Sigmoid colon (tissue), 6 donors: ENCODE measurements at regions not wholly inside any gene's neighbourhood (a gene's known extent, or its start where the extent isn't known, plus 50 kb on each side); places are given as distances from the start of the nearest gene placed in this dataset.

ENCODE experiments used
- DNase-seq: peaks from one replicate; pipeline ENCODE4 v3.0.0-alpha.2; 2019
- H3K27ac ChIP-seq, 4 donors: fragments of 200-600 bp; sonication (generic); one replicate each; pipeline ENCODE4 v1.5.1; 2016 to 2019; ENCODE audit warnings: mild to moderate bottlenecking in 1 of 4
- H3K27me3 ChIP-seq, 3 donors: fragments of 200-600 bp; sonication (generic); one replicate each; pipeline ENCODE4 v1.5.1; 2019; ENCODE audit warnings: mild to moderate bottlenecking in 1 of 3
- H3K36me3 ChIP-seq, 4 donors: fragments of 200-600 bp; sonication (generic); one replicate each; pipeline ENCODE4 v1.5.1; 2016 to 2019
- H3K4me1 ChIP-seq, 4 donors: fragments of 200-600 bp; sonication (generic); one replicate each; pipeline ENCODE4 v1.5.1; 2017 to 2019
- H3K4me3 ChIP-seq, 4 donors: fragments of 200-600 bp; sonication (generic); one replicate each; pipeline ENCODE4 v1.5.1; 2017 to 2019; ENCODE audit warnings: mild to moderate bottlenecking in 2 of 4, moderate library complexity in 1 of 4
- H3K9me3 ChIP-seq, 4 donors: fragments of 200-600 bp in 3 of 4; sonication (generic) in 3 of 4; one replicate each; pipeline versions ENCODE4 v1.5.1 to v1.6.1; 2013 to 2019
- EP300 ChIP-seq, 4 donors: sonication (generic); formaldehyde crosslinking; IDR thresholded peaks; one replicate each; pipeline ENCODE4 v1.6.1; 2017; ENCODE audit warnings: antibody characterized with exemption in 4 of 4
- POLR2A ChIP-seq, 2 donors: fragments of 450-650 bp; IDR thresholded peaks; one replicate each; pipeline ENCODE4 v1.6.1; 2016; ENCODE audit warnings: antibody characterized with exemption in 2 of 2, mild to moderate bottlenecking in 2 of 2, moderate library complexity in 2 of 2
- POLR2AphosphoS5 ChIP-seq, 4 donors: sonication (generic); formaldehyde crosslinking; IDR thresholded peaks; one replicate each; pipeline ENCODE4 v1.6.1; 2017; ENCODE audit warnings: antibody characterized with exemption in 4 of 4
- WGBS, 2 donors: extraction: QIAGEN DNeasy Blood & Tissue Kit; methylation state at CpG; one replicate each; pipeline ENCODE4 v1.1.7; 2013; 5-methylcytosine and 5-hydroxymethylcytosine counted together
- intact Hi-C: fragments of 100-400 bp; cut with DNase I; formaldehyde crosslinking; loops from one replicate; pipeline ENCODE4 v1.15.1; 2023
- TF ChIP-seq, protein P1 (sequence below), 4 experiments: fragments of 450-650 bp in 3 of 4; fragments of 200-600 bp in 1 of 4; IDR thresholded peaks; one replicate each; pipeline ENCODE4 v1.5.1; 2016 to 2019; ENCODE audit warnings: antibody characterized with exemption in 4 of 4, mild to moderate bottlenecking in 3 of 4, moderate library complexity in 2 of 4
- donor health status: healthy with polysubstance abuse.
- donor health status: healthy.

DNA sequence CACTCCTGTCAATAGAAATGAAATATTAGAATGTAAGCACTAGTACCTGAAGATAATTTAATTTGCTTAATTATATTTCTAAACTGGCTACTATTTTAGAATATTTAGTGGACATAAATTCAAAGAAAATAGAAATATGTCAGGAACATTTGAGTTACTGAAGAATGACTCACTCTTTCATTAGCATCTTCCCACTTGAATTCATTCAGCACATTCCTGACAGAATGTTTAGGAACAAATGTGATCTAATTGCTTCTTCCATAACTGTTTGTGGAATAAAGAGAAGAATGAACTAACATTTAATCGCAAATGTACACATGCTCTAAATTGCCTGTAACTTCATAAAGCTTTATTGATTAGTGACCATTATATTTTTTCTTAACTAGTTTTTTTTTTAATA lies 306.2 kb upstream of the ADAMTSL1 start:
- intact Hi-C loops: no loop called here
- no peaks in the 10 kb centered on the region for H3K36me3 ChIP-seq
- no peak overlapping the region for H3K4me3 ChIP-seq
- H3K9me3 ChIP-seq: no peaks in the 10 kb centered on the region
- TF ChIP-seq POLR2A (IDR thresholded peaks at IDR 0.05): no peak
- no peak for TF ChIP-seq EP300 (IDR thresholded peaks at IDR 0.05)
- TF ChIP-seq, protein P1, sequence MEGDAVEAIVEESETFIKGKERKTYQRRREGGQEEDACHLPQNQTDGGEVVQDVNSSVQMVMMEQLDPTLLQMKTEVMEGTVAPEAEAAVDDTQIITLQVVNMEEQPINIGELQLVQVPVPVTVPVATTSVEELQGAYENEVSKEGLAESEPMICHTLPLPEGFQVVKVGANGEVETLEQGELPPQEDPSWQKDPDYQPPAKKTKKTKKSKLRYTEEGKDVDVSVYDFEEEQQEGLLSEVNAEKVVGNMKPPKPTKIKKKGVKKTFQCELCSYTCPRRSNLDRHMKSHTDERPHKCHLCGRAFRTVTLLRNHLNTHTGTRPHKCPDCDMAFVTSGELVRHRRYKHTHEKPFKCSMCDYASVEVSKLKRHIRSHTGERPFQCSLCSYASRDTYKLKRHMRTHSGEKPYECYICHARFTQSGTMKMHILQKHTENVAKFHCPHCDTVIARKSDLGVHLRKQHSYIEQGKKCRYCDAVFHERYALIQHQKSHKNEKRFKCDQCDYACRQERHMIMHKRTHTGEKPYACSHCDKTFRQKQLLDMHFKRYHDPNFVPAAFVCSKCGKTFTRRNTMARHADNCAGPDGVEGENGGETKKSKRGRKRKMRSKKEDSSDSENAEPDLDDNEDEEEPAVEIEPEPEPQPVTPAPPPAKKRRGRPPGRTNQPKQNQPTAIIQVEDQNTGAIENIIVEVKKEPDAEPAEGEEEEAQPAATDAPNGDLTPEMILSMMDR (IDR thresholded peaks at IDR 0.05): no peak
- H3K27ac ChIP-seq: no peak overlapping the region
- DNase-seq: no peak
- 87 to 91% methylated on average over 1 of the region's 1 CpG for WGBS, 2 donors
- H3K4me1 ChIP-seq: no peaks in the 10 kb centered on the region
- H3K27me3 ChIP-seq: no peaks in the 10 kb centered on the region

DNA sequence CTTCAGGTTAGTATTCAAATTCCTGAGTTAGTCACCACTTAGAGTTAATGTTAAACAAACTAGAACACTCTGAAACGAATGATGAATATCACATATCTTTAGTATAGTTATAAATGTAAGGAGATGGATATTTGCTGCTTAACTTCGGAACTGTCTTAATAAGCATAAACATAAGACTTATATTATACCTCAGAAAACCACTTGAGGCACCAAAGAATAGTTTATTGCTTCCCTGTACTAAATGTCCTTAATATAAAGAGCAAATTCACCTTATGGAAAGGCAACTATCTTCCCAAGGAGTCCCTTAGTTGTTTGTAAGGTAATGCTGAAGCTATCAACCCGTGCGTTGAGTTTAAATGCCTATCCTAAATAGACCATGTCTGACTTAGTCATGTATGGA lies 300.0 kb upstream of the ADAMTSL1 start:
- H3K4me3 ChIP-seq: no peak overlapping the region
- intact Hi-C loops: no loop called here
- no peaks in the 10 kb centered on the region for H3K36me3 ChIP-seq
- DNase-seq: no peak
- TF ChIP-seq POLR2AphosphoS5 (IDR thresholded peaks at IDR 0.05) (no peak), EP300 (IDR thresholded peaks at IDR 0.05) (no peak), POLR2A (IDR thresholded peaks at IDR 0.05) (no peak)
- TF ChIP-seq, protein P1 (IDR thresholded peaks at IDR 0.05): no peak
- H3K4me1 ChIP-seq: no peaks in the 10 kb centered on the region
- H3K27ac ChIP-seq: no peak overlapping the region
- H3K9me3 ChIP-seq: no peaks in the 10 kb centered on the region
- no peaks in the 10 kb centered on the region for H3K27me3 ChIP-seq
- 70 to 74% methylated on average over 4 of the region's 4 CpGs for WGBS, 2 donors

DNA sequence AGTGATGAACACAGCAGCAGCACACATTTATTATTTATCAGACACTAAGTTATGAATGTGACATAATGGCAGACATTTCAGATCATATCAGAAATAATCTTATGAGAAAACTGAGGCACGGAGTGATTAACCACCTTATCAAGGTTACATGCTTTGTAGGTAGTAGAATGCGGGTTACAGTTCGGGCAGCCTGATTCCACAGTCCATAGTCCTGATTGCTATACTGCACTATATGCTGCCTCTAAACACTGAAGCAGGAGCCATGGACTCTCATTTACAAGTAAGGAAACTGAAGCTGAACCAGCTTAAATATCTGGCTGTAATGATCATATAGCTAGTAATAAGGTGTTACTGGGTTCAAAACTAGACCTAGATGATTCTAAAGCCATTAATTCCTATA lies 291.3 kb upstream of the ADAMTSL1 start:
- Histone ChIP-seq H3K27me3 (no peaks in the 10 kb centered on the region), H3K36me3 (no peaks in the 10 kb centered on the region), H3K27ac (peak overlapping the region in 1 of 4 donors; percentile 17), H3K9me3 (no peaks in the 10 kb centered on the region), H3K4me1 (peaks cover 0 to 8% (median 0%) of the 10 kb centered on the region in 4 donors), H3K4me3 (no peak overlapping the region)
- TF ChIP-seq, protein P1 (IDR thresholded peaks at IDR 0.05): no peak
- TF ChIP-seq EP300 (IDR thresholded peaks at IDR 0.05): no peak
- TF ChIP-seq POLR2A (IDR thresholded peaks at IDR 0.05): no peak
- no peak for TF ChIP-seq POLR2AphosphoS5 (IDR thresholded peaks at IDR 0.05)
- no peak for DNase-seq
- intact Hi-C loops: no loop called here
- WGBS, 2 donors: 18 to 65% methylated on average over 3 of the region's 3 CpGs

DNA sequence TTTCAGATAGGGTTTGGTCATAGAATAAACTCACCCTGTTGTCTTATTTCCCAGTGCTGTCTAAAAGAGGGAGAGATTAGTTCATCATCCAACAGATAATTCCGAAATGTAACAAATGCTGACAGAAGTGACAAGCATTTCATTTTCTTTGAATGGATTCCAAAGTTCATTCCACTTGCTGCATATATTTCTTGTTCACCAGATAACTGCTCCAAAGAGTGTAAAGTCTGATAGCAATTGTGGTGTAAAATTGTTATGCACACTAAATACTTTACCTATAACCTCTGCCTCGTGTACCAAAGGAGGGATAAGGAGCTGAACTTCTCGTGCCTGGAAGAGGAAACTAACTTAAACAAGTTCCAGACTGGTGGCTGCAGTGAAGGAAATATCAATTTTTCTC lies 290.0 kb upstream of the ADAMTSL1 start:
- 6 to 47% methylated on average over 3 of the region's 3 CpGs for WGBS, 2 donors
- H3K27ac ChIP-seq: peak overlapping the region in 1 of 4 donors; percentile 51
- no peak for DNase-seq

More for the DNA sequence above, 290.0 kb upstream of the ADAMTSL1 start:
- intact Hi-C loops: no loop called here
- H3K9me3 ChIP-seq: no peaks in the 10 kb centered on the region
- no peaks in the 10 kb centered on the region for H3K36me3 ChIP-seq
- no peak overlapping the region for H3K4me3 ChIP-seq
- H3K4me1 ChIP-seq: peaks cover 0 to 8% (median 0%) of the 10 kb centered on the region in 4 donors
- no peaks in the 10 kb centered on the region for H3K27me3 ChIP-seq
- TF ChIP-seq POLR2AphosphoS5 (IDR thresholded peaks at IDR 0.05) (no peak), POLR2A (IDR thresholded peaks at IDR 0.05) (no peak), EP300 (IDR thresholded peaks at IDR 0.05) (no peak)
- TF ChIP-seq, protein P1 (IDR thresholded peaks at IDR 0.05): no peak
